ENCODE measurements at regions not wholly inside any gene's neighbourhood (a gene's known extent, or its start where the extent isn't known, plus 50 kb on each side); places are given as distances from the start of the nearest gene placed in this dataset.

GRCh38 chr6:125537090-125537489, 212.3 kb upstream of the HEY2 start:
- ATAC-seq (no peak), DNase-seq (ENCODE audit: low spot score) (no peak)
- Mint-ChIP-seq H3K4me1 (peaks cover 23% of the 10 kb centered on the region), H3K4me3 (no peak overlapping the region), H3K27me3 (ENCODE audit: insufficient read depth, low read depth, poor library complexity) (no peaks in the 10 kb centered on the region), H3K27ac (no peak overlapping the region), H3K36me3 (ENCODE audit: low read depth) (no peaks in the 10 kb centered on the region), H3K9me3 (no peaks in the 10 kb centered on the region)
- Histone ChIP-seq H4K20me1 (replicated peaks; ENCODE audit: insufficient read depth) (no peaks in the 10 kb centered on the region), H3K79me2 (replicated peaks; ENCODE audit: insufficient read depth) (no peaks in the 10 kb centered on the region), H3F3A (replicated peaks; ENCODE audit: low read depth) (no peaks in the 10 kb centered on the region), H3K4me2 (no peak overlapping the region), H3K4me1 (ENCODE audit: insufficient read depth) (peaks cover 9% of the 10 kb centered on the region), H3K27ac (ENCODE audit: low read depth) (no peak overlapping the region), H3K9me2 (ENCODE audit: insufficient read depth) (no peaks in the 10 kb centered on the region; the same call in 1 of the 2 replicates), H3K36me3 (ENCODE audit: insufficient read depth) (no peaks in the 10 kb centered on the region), H3K4me3 (no peak overlapping the region), H2AFZ (no peak overlapping the region), H3K27me3 (ENCODE audit: insufficient read depth) (no peaks in the 10 kb centered on the region)
- TF ChIP-seq REST (IDR thresholded peaks at IDR 0.05; ENCODE audit: unreplicated experiment) (no peak), POLR2AphosphoS5 (IDR thresholded peaks at IDR 0.05; ENCODE audit: low read depth) (no peak)

DNA sequence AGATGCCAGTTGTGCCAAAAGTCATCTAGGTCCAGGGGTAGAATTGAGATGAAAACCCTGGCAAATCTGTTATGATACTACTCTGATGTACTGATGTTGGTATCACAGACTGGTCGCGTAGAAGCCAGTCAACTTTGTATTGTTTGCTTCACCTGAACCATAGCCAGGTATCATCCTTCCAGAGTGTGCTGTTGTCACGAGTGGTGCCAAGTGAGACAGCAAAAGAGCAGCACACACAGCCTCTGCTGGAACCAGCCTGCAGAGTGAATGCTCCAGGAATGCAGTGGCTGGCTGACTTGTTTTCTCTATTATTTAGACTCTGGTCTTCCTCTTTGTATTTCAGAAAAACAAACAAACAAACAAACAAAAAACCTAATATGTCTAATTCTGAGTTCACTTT, 209.5 kb upstream of the HEY2 start:
- Mint-ChIP-seq H3K27ac (no peak overlapping the region), H3K4me3 (no peak overlapping the region), H3K9me3 (no peaks in the 10 kb centered on the region), H3K36me3 (ENCODE audit: low read depth) (no peaks in the 10 kb centered on the region), H3K4me1 (peaks cover 23% of the 10 kb centered on the region), H3K27me3 (ENCODE audit: insufficient read depth, low read depth, poor library complexity) (peaks cover 2% of the 10 kb centered on the region)
- Histone ChIP-seq H3K27ac (ENCODE audit: low read depth) (no peak overlapping the region), H3K27me3 (ENCODE audit: insufficient read depth) (no peaks in the 10 kb centered on the region), H3F3A (replicated peaks; ENCODE audit: low read depth) (no peaks in the 10 kb centered on the region), H3K4me2 (no peak overlapping the region), H3K4me1 (ENCODE audit: insufficient read depth) (no peaks in the 10 kb centered on the region), H3K9me2 (ENCODE audit: insufficient read depth) (peaks cover 3% of the 10 kb centered on the region; the same call in 1 of the 2 replicates), H3K36me3 (ENCODE audit: insufficient read depth) (no peaks in the 10 kb centered on the region), H4K20me1 (replicated peaks; ENCODE audit: insufficient read depth) (no peaks in the 10 kb centered on the region), H3K79me2 (replicated peaks; ENCODE audit: insufficient read depth) (no peaks in the 10 kb centered on the region), H3K4me3 (no peak overlapping the region), H2AFZ (no peak overlapping the region)
- DNase-seq (ENCODE audit: low spot score) (no peak), ATAC-seq (no peak)
- TF ChIP-seq EZH2phosphoT487 (IDR thresholded peaks at IDR 0.05; ENCODE audit: unreplicated experiment) (no peak), NANOG (IDR thresholded peaks at IDR 0.05; ENCODE audit: borderline replicate concordance) (no peak), CREB1 (CRISPR knock-in tag; IDR thresholded peaks at IDR 0.05; ENCODE audit: low read depth) (no peak), REST (IDR thresholded peaks at IDR 0.05; ENCODE audit: unreplicated experiment) (no peak), EZH2 (IDR thresholded peaks at IDR 0.05; ENCODE audit: low read depth, unreplicated experiment) (no peak)

All from GM23338 (cell line).